Natural killer cell treated with Interleukin-12 subunit alpha and Interleukin-12 subunit beta and Interleukin-15 and Interleukin-18, amount 100 ng/mL, for 72 hours (primary cell): ENCODE measurements at regions not wholly inside any gene's neighbourhood (a gene's known extent, or its start where the extent isn't known, plus 50 kb on each side); places are given as distances from the start of the nearest gene placed in this dataset.

Source experiments
- ATAC-seq, 2 donors: fragments of 150-1000 bp; cut with Tn5 transposase in 1 of 2; sonication (Bioruptor Pico), chemical (Tn5 transposase) in 1 of 2; 2 replicates each; pipeline ENCODE4 v1.10.0; 2021
- DNase-seq: peaks from one replicate; pipeline ENCODE4 v3.0.0; 2022; ENCODE audit warnings: low spot score
- H3K27ac Mint-ChIP-seq, 2 donors: 1 replicate in 1 of 2; 2 replicates in 1 of 2; pipeline ENCODE4 v1.8.0; 2022; ENCODE audit warnings: mixed read lengths in 2 of 2, mild to moderate bottlenecking in 1 of 2, moderate library complexity in 1 of 2
- H3K27me3 Mint-ChIP-seq, 2 donors: 1 replicate in 1 of 2; 2 replicates in 1 of 2; pipeline ENCODE4 v1.8.0; 2022; ENCODE audit warnings: mixed read lengths in 2 of 2
- H3K36me3 Mint-ChIP-seq: one replicate; pipeline ENCODE4 v1.8.0; 2022; ENCODE audit warnings: mixed read lengths
- H3K4me1 Mint-ChIP-seq, 2 donors: 1 replicate in 1 of 2; 2 replicates in 1 of 2; pipeline ENCODE4 v1.8.0; 2022; ENCODE audit warnings: low read depth in 2 of 2, mixed read lengths in 2 of 2, mild to moderate bottlenecking in 1 of 2
- H3K4me3 Mint-ChIP-seq: one replicate; pipeline ENCODE4 v1.8.0; 2022; ENCODE audit warnings: mixed read lengths
- H3K9me3 Mint-ChIP-seq: 2 replicates; pipeline ENCODE4 v1.8.0; 2022; ENCODE audit warnings: mixed read lengths

GRCh38 chr10:10872035-10872673, 145.5 kb upstream of the CELF2 start:
- no peak for ATAC-seq

GRCh38 chr10:10872764-10873163, 144.9 kb upstream of the CELF2 start:
- Mint-ChIP-seq H3K4me3 (no peak overlapping the region), H3K27me3 (peaks cover 24 to 62% of the 10 kb centered on the region in 2 donors), H3K9me3 (no peaks in the 10 kb centered on the region), H3K4me1 (peaks cover 0 to 3% of the 10 kb centered on the region in 2 donors), H3K27ac (no peak overlapping the region), H3K36me3 (no peaks in the 10 kb centered on the region)
- DNase-seq (no peak), ATAC-seq (no peak)

More at GRCh38 chr10:10872035-10872673, 145.5 kb upstream of the CELF2 start:
- Mint-ChIP-seq H3K9me3 (no peaks in the 10 kb centered on the region), H3K36me3 (no peaks in the 10 kb centered on the region), H3K27ac (no peak overlapping the region), H3K4me3 (no peak overlapping the region), H3K4me1 (peaks cover 0 to 3% of the 10 kb centered on the region in 2 donors), H3K27me3 (peaks cover 26 to 65% of the 10 kb centered on the region in 2 donors)
- DNase-seq, result no peak

- ATAC-seq (no peak), DNase-seq (no peak)
- peaks cover 0 to 3% of the 10 kb centered on the region in 2 donors for H3K4me1 Mint-ChIP-seq
- H3K27me3 Mint-ChIP-seq, result peaks cover 24 to 57% of the 10 kb centered on the region in 2 donors
- no peaks in the 10 kb centered on the region for H3K9me3 Mint-ChIP-seq
- no peaks in the 10 kb centered on the region for H3K36me3 Mint-ChIP-seq
- H3K4me3 Mint-ChIP-seq, result no peak overlapping the region
- H3K27ac Mint-ChIP-seq, result no peak overlapping the region
Observed at GRCh38 chr10:10873289-10873688, 144.4 kb upstream of the CELF2 start.

GRCh38 chr10:10873915-10874314, 143.8 kb upstream of the CELF2 start:
- no peak for ATAC-seq
- Mint-ChIP-seq H3K9me3 (no peaks in the 10 kb centered on the region), H3K27ac (no peak overlapping the region), H3K4me1 (peaks cover 0 to 3% of the 10 kb centered on the region in 2 donors), H3K27me3 (peaks cover 24 to 57% of the 10 kb centered on the region in 2 donors), H3K36me3 (no peaks in the 10 kb centered on the region), H3K4me3 (no peak overlapping the region)
- no peak for DNase-seq

- no peak for ATAC-seq
- Mint-ChIP-seq H3K27ac (no peak overlapping the region), H3K36me3 (peaks cover 2% of the 10 kb centered on the region)
Observed at GRCh38 chr10:10878963-10879362, 138.7 kb upstream of the CELF2 start.

GRCh38 chr10:10881117-10881813, 136.4 kb upstream of the CELF2 start:
- Mint-ChIP-seq H3K27ac (no peak overlapping the region), H3K27me3 (peaks cover 19 to 53% of the 10 kb centered on the region in 2 donors), H3K4me1 (no peaks in the 10 kb centered on the region), H3K36me3 (peaks cover 18% of the 10 kb centered on the region), H3K4me3 (no peak overlapping the region), H3K9me3 (peaks cover 8% of the 10 kb centered on the region)
- DNase-seq, result no peak
- ATAC-seq, result no peak

More at GRCh38 chr10:10878963-10879362, 138.7 kb upstream of the CELF2 start:
- peaks cover 20 to 51% of the 10 kb centered on the region in 2 donors for H3K27me3 Mint-ChIP-seq
- H3K4me1 Mint-ChIP-seq, result no peaks in the 10 kb centered on the region
- H3K4me3 Mint-ChIP-seq, result no peak overlapping the region
- peaks cover 3% of the 10 kb centered on the region for H3K9me3 Mint-ChIP-seq
- DNase-seq, result no peak

GRCh38 chr10:10883737-10884136, 133.9 kb upstream of the CELF2 start:
- Mint-ChIP-seq H3K4me1 (no peaks in the 10 kb centered on the region), H3K9me3 (peaks cover 8% of the 10 kb centered on the region), H3K36me3 (peaks cover 18% of the 10 kb centered on the region), H3K27me3 (peaks cover 19 to 47% of the 10 kb centered on the region in 2 donors), H3K4me3 (no peak overlapping the region), H3K27ac (no peak overlapping the region)
- ATAC-seq (no peak), DNase-seq (no peak)

- H3K4me1 Mint-ChIP-seq, result no peaks in the 10 kb centered on the region
- DNase-seq, result no peak
- no peak for ATAC-seq
- peaks cover 16 to 39% of the 10 kb centered on the region in 2 donors for H3K27me3 Mint-ChIP-seq
- peaks cover 18% of the 10 kb centered on the region for H3K36me3 Mint-ChIP-seq
- H3K27ac Mint-ChIP-seq, result no peak overlapping the region
- H3K9me3 Mint-ChIP-seq, result peaks cover 8% of the 10 kb centered on the region
- H3K4me3 Mint-ChIP-seq, result no peak overlapping the region
Observed at GRCh38 chr10:10886861-10887531, 130.7 kb upstream of the CELF2 start.

GRCh38 chr10:10891124-10892082, 126.3 kb upstream of the CELF2 start:
- Mint-ChIP-seq H3K27ac (no peak overlapping the region), H3K9me3 (peaks cover 6% of the 10 kb centered on the region), H3K36me3 (no peaks in the 10 kb centered on the region), H3K4me1 (no peaks in the 10 kb centered on the region), H3K4me3 (no peak overlapping the region), H3K27me3 (peaks cover 18 to 31% of the 10 kb centered on the region in 2 donors)
- ATAC-seq, result no peak
- no peak for DNase-seq

- ATAC-seq, result no peak
- Mint-ChIP-seq H3K36me3 (no peaks in the 10 kb centered on the region), H3K27me3 (peaks cover 21 to 32% of the 10 kb centered on the region in 2 donors), H3K4me1 (no peaks in the 10 kb centered on the region), H3K27ac (no peak overlapping the region), H3K9me3 (peaks cover 6% of the 10 kb centered on the region), H3K4me3 (no peak overlapping the region)
- DNase-seq, result no peak
Observed at GRCh38 chr10:10892290-10892875, 125.3 kb upstream of the CELF2 start.

GRCh38 chr10:10897400-10897799, 120.3 kb upstream of the CELF2 start:
- ATAC-seq (no peak), DNase-seq (no peak)
- Mint-ChIP-seq H3K27me3 (peaks cover 27 to 38% of the 10 kb centered on the region in 2 donors), H3K27ac (no peak overlapping the region), H3K36me3 (no peaks in the 10 kb centered on the region), H3K4me1 (no peaks in the 10 kb centered on the region), H3K9me3 (peaks cover 6% of the 10 kb centered on the region), H3K4me3 (no peak overlapping the region)

- H3K4me1 Mint-ChIP-seq, result no peaks in the 10 kb centered on the region
- no peak overlapping the region for H3K4me3 Mint-ChIP-seq
- no peaks in the 10 kb centered on the region for H3K9me3 Mint-ChIP-seq
- DNase-seq (no peak), ATAC-seq (no peak)
- peaks cover 16 to 17% of the 10 kb centered on the region in 2 donors for H3K27me3 Mint-ChIP-seq
- no peak overlapping the region for H3K27ac Mint-ChIP-seq
- H3K36me3 Mint-ChIP-seq, result no peaks in the 10 kb centered on the region
Observed at GRCh38 chr10:10901906-10902305, 115.8 kb upstream of the CELF2 start.

GRCh38 chr10:10902951-10903350, 114.7 kb upstream of the CELF2 start:
- Mint-ChIP-seq H3K36me3 (no peaks in the 10 kb centered on the region), H3K27me3 (peaks cover 13 to 17% of the 10 kb centered on the region in 2 donors), H3K9me3 (no peaks in the 10 kb centered on the region), H3K4me1 (no peaks in the 10 kb centered on the region), H3K4me3 (no peak overlapping the region), H3K27ac (no peak overlapping the region)
- ATAC-seq (no peak), DNase-seq (no peak)
